ENCODE measurements at regions not wholly inside any gene's neighbourhood (a gene's known extent, or its start where the extent isn't known, plus 50 kb on each side); places are given as distances from the start of the nearest gene placed in this dataset.

GRCh38 chr3:178206521-178206920 lies 329.7 kb upstream of the KCNMB2 start:
- TF ChIP-seq ERG (CRISPR knock-in tag; IDR thresholded peaks at IDR 0.05) (no peak), JAZF1 (CRISPR knock-in tag; IDR thresholded peaks at IDR 0.05) (no peak), NFYB (CRISPR knock-in tag; conservative IDR thresholded peaks at IDR 0.05; ENCODE audit: low read depth) (no peak), NFE2L1 (CRISPR knock-in tag; IDR thresholded peaks at IDR 0.05) (no peak), JUN (CRISPR knock-in tag; IDR thresholded peaks at IDR 0.05) (no peak), CTCF (IDR thresholded peaks at IDR 0.05) (no peak), GABPB1 (CRISPR knock-in tag; IDR thresholded peaks at IDR 0.05) (no peak), ETV6 (CRISPR knock-in tag; IDR thresholded peaks at IDR 0.05) (no peak), FOXP1 (CRISPR knock-in tag; IDR thresholded peaks at IDR 0.05; ENCODE audit: borderline replicate concordance) (no peak), NR3C1 (CRISPR knock-in tag; conservative IDR thresholded peaks at IDR 0.05; ENCODE audit: low read depth) (no peak)
- TF ChIP-seq, protein P1, sequence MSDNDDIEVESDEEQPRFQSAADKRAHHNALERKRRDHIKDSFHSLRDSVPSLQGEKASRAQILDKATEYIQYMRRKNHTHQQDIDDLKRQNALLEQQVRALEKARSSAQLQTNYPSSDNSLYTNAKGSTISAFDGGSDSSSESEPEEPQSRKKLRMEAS (CRISPR knock-in tag; IDR thresholded peaks at IDR 0.05), result no peak
- TF ChIP-seq, protein P2, sequence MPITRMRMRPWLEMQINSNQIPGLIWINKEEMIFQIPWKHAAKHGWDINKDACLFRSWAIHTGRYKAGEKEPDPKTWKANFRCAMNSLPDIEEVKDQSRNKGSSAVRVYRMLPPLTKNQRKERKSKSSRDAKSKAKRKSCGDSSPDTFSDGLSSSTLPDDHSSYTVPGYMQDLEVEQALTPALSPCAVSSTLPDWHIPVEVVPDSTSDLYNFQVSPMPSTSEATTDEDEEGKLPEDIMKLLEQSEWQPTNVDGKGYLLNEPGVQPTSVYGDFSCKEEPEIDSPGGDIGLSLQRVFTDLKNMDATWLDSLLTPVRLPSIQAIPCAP (CRISPR knock-in tag; IDR thresholded peaks at IDR 0.05), result no peak
- TF ChIP-seq, protein P3, sequence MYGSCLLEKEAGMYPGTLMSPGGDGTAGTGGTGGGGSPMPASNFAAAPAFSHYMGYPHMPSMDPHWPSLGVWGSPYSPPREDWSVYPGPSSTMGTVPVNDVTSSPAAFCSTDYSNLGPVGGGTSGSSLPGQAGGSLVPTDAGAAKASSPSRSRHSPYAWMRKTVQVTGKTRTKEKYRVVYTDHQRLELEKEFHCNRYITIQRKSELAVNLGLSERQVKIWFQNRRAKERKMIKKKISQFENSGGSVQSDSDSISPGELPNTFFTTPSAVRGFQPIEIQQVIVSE (CRISPR knock-in tag; IDR thresholded peaks at IDR 0.05; ENCODE audit: borderline replicate concordance), result no peak
